SU-DHL-6 (cell line): ENCODE measurements at regions not wholly inside any gene's neighbourhood (a gene's known extent, or its start where the extent isn't known, plus 50 kb on each side); places are given as distances from the start of the nearest gene placed in this dataset.
"Not testable (repeated sequence)": the region's sequence is repeated elsewhere in the genome, so short reads cannot be mapped to it uniquely, and the experiment has no call there.

Experiments
- H2AFZ ChIP-seq: fragments of 200-600 bp; sonication (generic); 2 replicates; pipeline ENCODE4 v1.6.1; 2014; ENCODE audit warnings: low read depth, mild to moderate bottlenecking, moderate library complexity, mixed read lengths, antibody characterized with exemption, low read length; ENCODE audit not compliant: severe bottlenecking
- H3F3A ChIP-seq: fragments of 200-600 bp; shearing (Covaris generic); 2 replicates; pipeline ENCODE4 v1.6.0; 2016; ENCODE audit warnings: antibody characterized with exemption, mild to moderate bottlenecking; ENCODE audit not compliant: insufficient read depth
- H3K27ac ChIP-seq: fragments of 200-600 bp; sonication (generic); 2 replicates; pipeline ENCODE4 v1.5.1; 2016; ENCODE audit warnings: low read depth, mild to moderate bottlenecking, low read length, moderate library complexity, mixed read lengths
- H3K27me3 ChIP-seq: fragments of 200-600 bp; sonication (generic), shearing (Covaris generic); 2 replicates; pipeline ENCODE4 v1.6.0; 2014; ENCODE audit warnings: mild to moderate bottlenecking, low read length
- H3K36me3 ChIP-seq: fragments of 200-600 bp; sonication (generic); 2 replicates; pipeline ENCODE4 v1.6.1; 2014; ENCODE audit warnings: mild to moderate bottlenecking, low read length, mixed read lengths
- H3K4me2 ChIP-seq: fragments of 300-600, 200-600 bp; shearing (Covaris generic), sonication (generic); 2 replicates; pipeline ENCODE4 v1.6.0; 2014; ENCODE audit warnings: low read length, low read depth, mild to moderate bottlenecking; ENCODE audit not compliant: poor library complexity, severe bottlenecking
- H3K4me3 ChIP-seq: fragments of 200-600 bp; sonication (generic); 2 replicates; pipeline ENCODE4 v1.5.1; 2014; ENCODE audit warnings: antibody characterized with exemption, low read length, mild to moderate bottlenecking, mixed read lengths; ENCODE audit not compliant: insufficient read depth, poor library complexity, severe bottlenecking
- H3K79me2 ChIP-seq: fragments of 200-600 bp; sonication (generic); 2 replicates; pipeline ENCODE4 v1.6.1; 2014; ENCODE audit warnings: mild to moderate bottlenecking, low read length, moderate library complexity; ENCODE audit not compliant: insufficient read depth
- H3K9ac ChIP-seq: fragments of 200-600 bp; sonication (generic); 2 replicates; pipeline ENCODE4 v1.7.0; 2014; ENCODE audit warnings: mild to moderate bottlenecking, low read length
- H3K9me2 ChIP-seq: fragments of 200-600 bp; sonication (generic); replicated peaks from 2 replicates; pipeline ENCODE4 v1.6.1; 2014; ENCODE audit warnings: low read length; ENCODE audit not compliant: insufficient read depth
- H3K9me3 ChIP-seq: fragments of 200-600 bp; sonication (generic); 2 replicates; pipeline ENCODE4 v1.6.1; 2014; ENCODE audit warnings: low read length, mixed read lengths; ENCODE audit not compliant: insufficient read depth
- H4K20me1 ChIP-seq: fragments of 200-600 bp; sonication (generic); 2 replicates; pipeline ENCODE4 v1.6.1; 2014; ENCODE audit warnings: low read depth, mild to moderate bottlenecking, antibody characterized with exemption, low read length, moderate library complexity, mixed read lengths
- EZH2phosphoT487 ChIP-seq: fragments of 200-600 bp; sonication (generic), shearing (Covaris generic); conservative IDR thresholded peaks from 2 replicates; pipeline ENCODE4 v1.6.1; 2018; ENCODE audit warnings: mild to moderate bottlenecking, antibody characterized with exemption, low read length, moderate library complexity, mixed read lengths
- TF ChIP-seq, protein P1 (sequence below): fragments of 200-600 bp; sonication (generic); IDR thresholded peaks from one replicate; pipeline ENCODE4 v1.5.1; 2017; ENCODE audit warnings: antibody characterized with exemption, mild to moderate bottlenecking, low read length, moderate library complexity; ENCODE audit not compliant: insufficient read depth, poor library complexity, severe bottlenecking

DNA sequence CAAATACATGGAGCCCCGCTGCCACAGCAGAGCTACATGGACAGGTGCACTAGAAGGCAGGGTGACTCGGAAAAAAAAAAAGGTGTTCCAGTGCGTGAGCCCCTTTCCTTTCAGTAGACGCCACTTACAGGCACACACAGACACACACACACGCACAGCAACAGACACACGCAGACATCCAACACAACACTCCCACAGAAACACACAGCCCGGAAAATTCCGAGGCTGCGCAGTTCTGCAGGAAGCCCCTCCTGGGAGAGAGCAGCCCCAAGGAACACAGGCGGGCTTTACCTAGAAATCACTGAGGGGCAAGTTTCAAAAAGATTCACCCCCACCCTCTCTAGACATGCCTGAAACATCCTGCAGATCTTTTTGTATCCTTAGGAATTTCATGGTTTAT lies 136.0 kb upstream of the WSB1 start:
- H3K4me3 ChIP-seq, result no peak overlapping the region
- no peak overlapping the region for H3K4me2 ChIP-seq
- no peaks in the 10 kb centered on the region for H4K20me1 ChIP-seq
- no peaks in the 10 kb centered on the region for H3K79me2 ChIP-seq
- no peak overlapping the region for H3K9ac ChIP-seq
- no peaks in the 10 kb centered on the region for H3K9me2 ChIP-seq
- H3F3A ChIP-seq, result no peaks in the 10 kb centered on the region
- no peak overlapping the region for H2AFZ ChIP-seq
- no peaks in the 10 kb centered on the region for H3K9me3 ChIP-seq
- no peaks in the 10 kb centered on the region for H3K36me3 ChIP-seq
- H3K27me3 ChIP-seq, result no peaks in the 10 kb centered on the region
- TF ChIP-seq EZH2phosphoT487, result no peak
- TF ChIP-seq, protein P1, sequence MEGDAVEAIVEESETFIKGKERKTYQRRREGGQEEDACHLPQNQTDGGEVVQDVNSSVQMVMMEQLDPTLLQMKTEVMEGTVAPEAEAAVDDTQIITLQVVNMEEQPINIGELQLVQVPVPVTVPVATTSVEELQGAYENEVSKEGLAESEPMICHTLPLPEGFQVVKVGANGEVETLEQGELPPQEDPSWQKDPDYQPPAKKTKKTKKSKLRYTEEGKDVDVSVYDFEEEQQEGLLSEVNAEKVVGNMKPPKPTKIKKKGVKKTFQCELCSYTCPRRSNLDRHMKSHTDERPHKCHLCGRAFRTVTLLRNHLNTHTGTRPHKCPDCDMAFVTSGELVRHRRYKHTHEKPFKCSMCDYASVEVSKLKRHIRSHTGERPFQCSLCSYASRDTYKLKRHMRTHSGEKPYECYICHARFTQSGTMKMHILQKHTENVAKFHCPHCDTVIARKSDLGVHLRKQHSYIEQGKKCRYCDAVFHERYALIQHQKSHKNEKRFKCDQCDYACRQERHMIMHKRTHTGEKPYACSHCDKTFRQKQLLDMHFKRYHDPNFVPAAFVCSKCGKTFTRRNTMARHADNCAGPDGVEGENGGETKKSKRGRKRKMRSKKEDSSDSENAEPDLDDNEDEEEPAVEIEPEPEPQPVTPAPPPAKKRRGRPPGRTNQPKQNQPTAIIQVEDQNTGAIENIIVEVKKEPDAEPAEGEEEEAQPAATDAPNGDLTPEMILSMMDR, result no peak
- no peak overlapping the region for H3K27ac ChIP-seq

DNA sequence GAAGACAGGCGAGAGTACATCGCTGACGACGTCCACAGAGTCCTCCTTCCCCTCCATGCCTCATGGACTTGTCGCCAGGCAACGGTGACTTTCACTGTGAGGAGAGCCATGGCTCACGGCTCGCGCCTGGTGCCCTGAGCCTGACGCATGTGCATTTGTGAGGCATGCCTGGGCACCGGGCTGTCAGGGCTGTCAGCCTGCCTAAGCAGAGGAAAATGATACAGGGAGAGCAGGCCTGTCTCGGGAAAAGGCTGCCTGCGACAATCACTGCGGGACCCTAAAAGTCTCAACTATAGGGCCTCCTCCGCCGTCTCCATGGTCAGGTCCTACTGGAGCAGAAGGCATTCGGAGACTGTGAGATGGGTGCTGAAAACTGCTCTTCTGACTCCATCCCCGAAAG lies 135.5 kb upstream of the WSB1 start:
- Histone ChIP-seq H3K4me2 (no peak overlapping the region), H3K36me3 (no peaks in the 10 kb centered on the region), H4K20me1 (no peaks in the 10 kb centered on the region), H3K4me3 (no peak overlapping the region), H2AFZ (no peak overlapping the region), H3K27ac (no peak overlapping the region), H3K79me2 (no peaks in the 10 kb centered on the region), H3K9me3 (no peaks in the 10 kb centered on the region), H3F3A (no peaks in the 10 kb centered on the region), H3K9ac (no peak overlapping the region), H3K9me2 (no peaks in the 10 kb centered on the region), H3K27me3 (no peaks in the 10 kb centered on the region)
- TF ChIP-seq, protein P1, result no peak
- no peak for TF ChIP-seq EZH2phosphoT487

GRCh38 chr17:27180322-27180721 lies 113.6 kb upstream of the WSB1 start:
- H3K79me2 ChIP-seq, result no peaks in the 10 kb centered on the region
- no peaks in the 10 kb centered on the region for H4K20me1 ChIP-seq
- no peak overlapping the region for H2AFZ ChIP-seq
- no peaks in the 10 kb centered on the region for H3K36me3 ChIP-seq
- peaks cover 23% of the 10 kb centered on the region; the same call in 1 of the 2 replicates for H3K9me3 ChIP-seq
- H3K4me3 ChIP-seq, result no peak overlapping the region
- H3K9me2 ChIP-seq, result no peaks in the 10 kb centered on the region
- TF ChIP-seq EZH2phosphoT487, result no peak
- TF ChIP-seq, protein P1, result no peak
- H3F3A ChIP-seq, result no peaks in the 10 kb centered on the region
- no peak overlapping the region for H3K9ac ChIP-seq
- H3K27ac ChIP-seq, result no peak overlapping the region
- no peak overlapping the region for H3K4me2 ChIP-seq
- H3K27me3 ChIP-seq, result no peaks in the 10 kb centered on the region

- not testable (repeated sequence) for H3K27ac ChIP-seq, H3K9me2 ChIP-seq, H3F3A ChIP-seq, H3K4me3 ChIP-seq, H3K9ac ChIP-seq, H3K36me3 ChIP-seq, H2AFZ ChIP-seq, H4K20me1 ChIP-seq, H3K4me2 ChIP-seq, H3K27me3 ChIP-seq, H3K79me2 ChIP-seq
- peaks cover 23% of the 10 kb centered on the region; the same call in 1 of the 2 replicates for H3K9me3 ChIP-seq
These were observed 112.5 kb upstream of the WSB1 start for GRCh38 chr17:27181379-27181925.
